Lung (tissue), 11 donors: ENCODE measurements at regions not wholly inside any gene's neighbourhood (a gene's known extent, or its start where the extent isn't known, plus 50 kb on each side); places are given as distances from the start of the nearest gene placed in this dataset.

ENCODE experiments used
- ATAC-seq: fragments of 200-7000 bp; cut with Tn5 transposase; one replicate; pipeline ENCODE4 v1.9.1; 2020; ENCODE audit warnings: moderate number of reproducible peaks; ENCODE audit not compliant: insufficient read depth, low FRiP score
- DNase-seq, 3 donors: peaks; one replicate each; pipeline ENCODE4 v3.0.0-alpha.2; 2013 to 2017
- H3K27ac ChIP-seq, 2 donors: one replicate each; pipeline ENCODE4 v1.5.1; 2013; ENCODE audit warnings: mild to moderate bottlenecking in 2 of 2, moderate library complexity in 2 of 2, control low read depth in 1 of 2, inconsistent platforms in 1 of 2, low read depth in 1 of 2, low read length in 1 of 2
- H3K27me3 ChIP-seq, 3 donors: one replicate each; pipeline ENCODE4 v1.5.1; 2013; ENCODE audit warnings: low read length in 2 of 3; ENCODE audit not compliant: control insufficient read depth in 3 of 3, insufficient read depth in 3 of 3
- H3K36me3 ChIP-seq, 4 donors: one replicate each; pipeline ENCODE4 v1.5.1; 2013; ENCODE audit warnings: low read length in 4 of 4, mild to moderate bottlenecking in 1 of 4, moderate library complexity in 1 of 4; ENCODE audit not compliant: control insufficient read depth in 4 of 4, insufficient read depth in 4 of 4
- H3K4me1 ChIP-seq, 5 donors: one replicate each; pipeline ENCODE4 v1.5.1; 2013; ENCODE audit warnings: low read length in 5 of 5, mild to moderate bottlenecking in 2 of 5, moderate library complexity in 1 of 5; ENCODE audit not compliant: control insufficient read depth in 5 of 5, insufficient read depth in 5 of 5
- H3K4me3 ChIP-seq: one replicate; pipeline ENCODE4 v1.5.1; 2013; ENCODE audit warnings: mild to moderate bottlenecking, control low read depth, moderate library complexity
- H3K9ac ChIP-seq, 2 donors: one replicate each; pipeline ENCODE4 v1.5.1; 2013; ENCODE audit warnings: low read length in 2 of 2, control low read depth in 1 of 2; ENCODE audit not compliant: insufficient read depth in 1 of 2
- H3K9me3 ChIP-seq, 4 donors: one replicate each; pipeline ENCODE4 v1.5.1; 2013; ENCODE audit warnings: low read length in 3 of 4, mild to moderate bottlenecking in 1 of 4, moderate library complexity in 1 of 4; ENCODE audit not compliant: control insufficient read depth in 4 of 4, insufficient read depth in 3 of 4
- CTCF ChIP-seq: IDR thresholded peaks from 2 replicates; pipeline ENCODE4 v1.5.1; 2012; ENCODE audit warnings: mild to moderate bottlenecking; ENCODE audit errors: control extremely low read depth, extremely low read depth
- WGBS, 2 donors: extraction: QIAGEN DNeasy Blood & Tissue Kit; methylation state at CpG; one replicate each; pipeline ENCODE4 v1.1.7; 2013; 5-methylcytosine and 5-hydroxymethylcytosine counted together
- donor health status: control.
- donor health status: control.
- donor health status: Bipolar disorder and iron deficiency.
- donor health status: healthy.
- donor health status: DM: yes; HTN: yes; CAD: no.

- no peak overlapping the region for H3K27ac ChIP-seq
- no peak for ATAC-seq
- no peaks in the 10 kb centered on the region for H3K27me3 ChIP-seq
- 76% methylated on average over 6 of the region's 6 CpGs for WGBS, 2 donors
- no peak for TF ChIP-seq CTCF
- H3K9me3 ChIP-seq, result no peaks in the 10 kb centered on the region
- no peak overlapping the region for H3K9ac ChIP-seq
- no peak overlapping the region for H3K4me3 ChIP-seq
- H3K36me3 ChIP-seq, result no peaks in the 10 kb centered on the region
- no peak for DNase-seq
- H3K4me1 ChIP-seq, result peaks cover 0 to 8% (median 0%) of the 10 kb centered on the region in 5 donors
These were observed 189.2 kb upstream of the RASSF8 start for GRCh38 chr12:25769082-25769945.

- Histone ChIP-seq H3K36me3 (no peaks in the 10 kb centered on the region), H3K4me1 (peaks cover 0 to 8% (median 0%) of the 10 kb centered on the region in 5 donors), H3K9ac (no peak overlapping the region), H3K27ac (no peak overlapping the region), H3K27me3 (no peaks in the 10 kb centered on the region), H3K9me3 (no peaks in the 10 kb centered on the region), H3K4me3 (no peak overlapping the region)
- ATAC-seq, result no peak
- no peak for TF ChIP-seq CTCF
- 23 to 36% methylated on average over 2 of the region's 2 CpGs for WGBS, 2 donors
- DNase-seq, result no peak
These were observed 187.4 kb upstream of the RASSF8 start for GRCh38 chr12:25771041-25771440.

GRCh38 chr12:25771476-25771875 is 187.0 kb upstream of the RASSF8 start:
- H3K27me3 ChIP-seq, result no peaks in the 10 kb centered on the region
- no peaks in the 10 kb centered on the region for H3K36me3 ChIP-seq
- 74 to 92% methylated on average over 4 of the region's 4 CpGs for WGBS, 2 donors
- no peak overlapping the region for H3K4me3 ChIP-seq
- no peak overlapping the region for H3K9ac ChIP-seq
- no peak for DNase-seq
- peaks cover 0 to 8% (median 0%) of the 10 kb centered on the region in 5 donors for H3K4me1 ChIP-seq
- no peak overlapping the region for H3K27ac ChIP-seq
- no peak for TF ChIP-seq CTCF
- no peaks in the 10 kb centered on the region for H3K9me3 ChIP-seq
- no peak for ATAC-seq
